Common myeloid progenitor, CD34-positive (primary cell): ENCODE measurements at regions not wholly inside any gene's neighbourhood (a gene's known extent, or its start where the extent isn't known, plus 50 kb on each side); places are given as distances from the start of the nearest gene placed in this dataset.

Experiments used
- CTCF ChIA-PET: fragments of 350-600 bp; sonication (Branson Sonifier 250); formaldehyde crosslinking; loops from one replicate; lab custom pipeline; 2021; ENCODE audit warnings: antibody characterized with exemption; lab: Charles Lee
- POLR2A ChIA-PET: fragments of 350-600 bp; sonication (Branson Sonifier 250); formaldehyde crosslinking; loops from one replicate; lab custom pipeline; 2021; ENCODE audit warnings: antibody characterized with exemption; lab: Charles Lee
- DNase-seq, 3 donors: peaks; one replicate each; pipeline versions ENCODE4 v3.0.0 to v3.0.0-alpha.2; 2013
- H3K27ac ChIP-seq, 2 experiments: 1 replicate in 1 of 2; 2 replicates in 1 of 2; pipeline ENCODE4 v1.7.0; 2013; ENCODE audit warnings: inconsistent platforms in 2 of 2, low read length in 2 of 2, mild to moderate bottlenecking in 2 of 2, low read depth in 1 of 2, moderate library complexity in 1 of 2; ENCODE audit not compliant: severe bottlenecking in 2 of 2, insufficient read depth in 1 of 2, poor library complexity in 1 of 2
- H3K27me3 ChIP-seq, 5 experiments: replicated peaks in 2 of 5; 1 replicate in 3 of 5; 2 replicates in 2 of 5; pipeline versions ENCODE4 v1.6.1 to v1.7.0; 2013; ENCODE audit warnings: low read length in 4 of 5, mild to moderate bottlenecking in 2 of 5, moderate library complexity in 2 of 5, inconsistent platforms in 1 of 5; ENCODE audit not compliant: insufficient read depth in 5 of 5, control insufficient read depth in 4 of 5
- H3K36me3 ChIP-seq, 4 experiments: 1 replicate in 2 of 4; 2 replicates in 2 of 4; pipeline versions ENCODE4 v1.6.1 to v1.7.0; 2013; ENCODE audit warnings: low read length in 3 of 4, control low read depth in 1 of 4, mild to moderate bottlenecking in 1 of 4; ENCODE audit not compliant: control insufficient read depth in 4 of 4, insufficient read depth in 4 of 4
- H3K4me1 ChIP-seq, 4 experiments: 1 replicate in 3 of 4; 2 replicates in 1 of 4; pipeline versions ENCODE4 v1.6.1 to v1.7.1; 2013; ENCODE audit warnings: low read length in 3 of 4, mild to moderate bottlenecking in 3 of 4, control low read depth in 1 of 4, inconsistent platforms in 1 of 4, moderate library complexity in 1 of 4; ENCODE audit not compliant: control insufficient read depth in 4 of 4, insufficient read depth in 4 of 4; ENCODE audit errors: control extremely low read depth in 1 of 4
- H3K4me3 ChIP-seq, 7 experiments: 1 replicate in 4 of 7; 2 replicates in 3 of 7; pipeline versions ENCODE4 v1.5.1 to v1.7.0; 2013; ENCODE audit warnings: mild to moderate bottlenecking in 7 of 7, low read length in 6 of 7, moderate library complexity in 6 of 7, inconsistent platforms in 2 of 7, low read depth in 2 of 7, control low read depth in 1 of 7; ENCODE audit not compliant: insufficient read depth in 4 of 7, control insufficient read depth in 1 of 7; ENCODE audit errors: extremely low read depth in 1 of 7
- H3K9me3 ChIP-seq, 5 experiments: 1 replicate in 4 of 5; 2 replicates in 1 of 5; pipeline versions ENCODE4 v1.6.1 to v1.7.1; 2013; ENCODE audit warnings: low read length in 4 of 5, mild to moderate bottlenecking in 2 of 5, inconsistent platforms in 1 of 5, low read depth in 1 of 5, moderate library complexity in 1 of 5; ENCODE audit not compliant: control insufficient read depth in 4 of 5, insufficient read depth in 2 of 5; ENCODE audit errors: control extremely low read depth in 1 of 5
- WGBS: methylation state at CpG from one replicate; pipeline ENCODE4 v1.1.5; 2013; ENCODE audit not compliant: insufficient coverage; 5-methylcytosine and 5-hydroxymethylcytosine counted together

GRCh38 chr2:204470178-204470620 is 75.1 kb upstream of the PARD3B start:
- POLR2A ChIA-PET: no interaction called here
- Histone ChIP-seq H3K36me3 (no peaks in the 10 kb centered on the region), H3K27ac (no peak overlapping the region), H3K9me3 (no peaks in the 10 kb centered on the region), H3K4me1 (no peaks in the 10 kb centered on the region), H3K4me3 (no peak overlapping the region), H3K27me3 (no peaks in the 10 kb centered on the region)
- no CpG with 5 or more reads among the region's 4 CpGs for WGBS
- CTCF ChIA-PET: no interaction called here
- no peak for DNase-seq

GRCh38 chr2:204470621-204471196 is 74.6 kb upstream of the PARD3B start:
- Histone ChIP-seq H3K27me3 (no peaks in the 10 kb centered on the region), H3K4me1 (no peaks in the 10 kb centered on the region), H3K27ac (no peak overlapping the region), H3K36me3 (no peaks in the 10 kb centered on the region), H3K9me3 (no peaks in the 10 kb centered on the region), H3K4me3 (no peak overlapping the region)
- DNase-seq: no peak
- CTCF ChIA-PET: no interaction called here
- POLR2A ChIA-PET: no interaction called here
- WGBS: 100% methylated on average over 3 of the region's 5 CpGs

- Histone ChIP-seq H3K4me3 (no peak overlapping the region), H3K4me1 (no peaks in the 10 kb centered on the region), H3K27ac (no peak overlapping the region), H3K9me3 (no peaks in the 10 kb centered on the region), H3K27me3 (no peaks in the 10 kb centered on the region), H3K36me3 (no peaks in the 10 kb centered on the region)
- DNase-seq: no peak
- ChIA-PET CTCF (no interaction called here), POLR2A (no interaction called here)
- WGBS: 100% methylated on average over 2 of the region's 10 CpGs
Observed at GRCh38 chr2:204472375-204472774, 72.9 kb upstream of the PARD3B start.

GRCh38 chr2:204473224-204473623 is 72.1 kb upstream of the PARD3B start:
- DNase-seq: no peak
- WGBS: 95% methylated on average over 3 of the region's 6 CpGs
- no peak overlapping the region for H3K4me3 ChIP-seq
- no peak overlapping the region for H3K27ac ChIP-seq
- POLR2A ChIA-PET: no interaction called here
- no peaks in the 10 kb centered on the region for H3K4me1 ChIP-seq
- H3K9me3 ChIP-seq: no peaks in the 10 kb centered on the region
- H3K36me3 ChIP-seq: no peaks in the 10 kb centered on the region
- no peaks in the 10 kb centered on the region for H3K27me3 ChIP-seq
- CTCF ChIA-PET: no interaction called here

GRCh38 chr2:204475399-204475798 is 69.9 kb upstream of the PARD3B start:
- ChIA-PET CTCF (no interaction called here), POLR2A (no interaction called here)
- DNase-seq: no peak
- no CpG with 5 or more reads among the region's 5 CpGs for WGBS
- H3K36me3 ChIP-seq: no peaks in the 10 kb centered on the region
- no peak overlapping the region for H3K4me3 ChIP-seq
- no peaks in the 10 kb centered on the region for H3K9me3 ChIP-seq
- H3K27me3 ChIP-seq: no peaks in the 10 kb centered on the region
- H3K4me1 ChIP-seq: no peaks in the 10 kb centered on the region
- no peak overlapping the region for H3K27ac ChIP-seq

GRCh38 chr2:204477358-204477950 is 67.8 kb upstream of the PARD3B start:
- no peak for DNase-seq
- H3K4me3 ChIP-seq: no peak overlapping the region
- ChIA-PET POLR2A (no interaction called here), CTCF (no interaction called here)
- no peaks in the 10 kb centered on the region for H3K9me3 ChIP-seq
- H3K27ac ChIP-seq: no peak overlapping the region
- no peaks in the 10 kb centered on the region for H3K36me3 ChIP-seq
- no peaks in the 10 kb centered on the region for H3K27me3 ChIP-seq
- 98% methylated on average over 4 of the region's 4 CpGs for WGBS
- no peaks in the 10 kb centered on the region for H3K4me1 ChIP-seq

- no peaks in the 10 kb centered on the region for H3K9me3 ChIP-seq
- H3K36me3 ChIP-seq: no peaks in the 10 kb centered on the region
- ChIA-PET POLR2A (no interaction called here), CTCF (no interaction called here)
- no peaks in the 10 kb centered on the region for H3K27me3 ChIP-seq
- DNase-seq: peak in 2 of 3 donors; percentile 3 to 10
- no peaks in the 10 kb centered on the region for H3K4me1 ChIP-seq
- H3K4me3 ChIP-seq: no peak overlapping the region
- no peak overlapping the region for H3K27ac ChIP-seq
- 95% methylated on average over 4 of the region's 4 CpGs for WGBS
Observed at GRCh38 chr2:204479557-204479956, 65.7 kb upstream of the PARD3B start.
